Body of pancreas (tissue), 4 donors: ENCODE measurements at regions not wholly inside any gene's neighbourhood (a gene's known extent, or its start where the extent isn't known, plus 50 kb on each side); places are given as distances from the start of the nearest gene placed in this dataset.

ENCODE experiments used
- ATAC-seq: fragments of 150-250 bp; one replicate; pipeline ENCODE4 v1.9.1; 2016
- DNase-seq, 4 donors: peaks; one replicate each; pipeline ENCODE4 v3.0.0-alpha.2; 2019
- H3K27ac ChIP-seq, 4 donors: fragments of 200-600 bp; sonication (generic); 1 replicate in 3 of 4; 2 replicates in 1 of 4; pipeline versions ENCODE4 v1.5.1 to v1.6.1; 2016 to 2019; ENCODE audit warnings: mild to moderate bottlenecking in 1 of 4, mixed read lengths in 1 of 4, moderate library complexity in 1 of 4
- H3K27me3 ChIP-seq, 2 donors: fragments of 200-600 bp; sonication (generic); one replicate each; pipeline ENCODE4 v1.6.0; 2016; ENCODE audit warnings: mild to moderate bottlenecking in 1 of 2
- H3K36me3 ChIP-seq, 2 donors: fragments of 200-600 bp; sonication (generic); replicated peaks in 1 of 2; 2 replicates each; pipeline ENCODE4 v1.5.1; 2016; ENCODE audit warnings: low read depth in 2 of 2; ENCODE audit not compliant: insufficient read depth in 1 of 2
- H3K4me1 ChIP-seq: fragments of 200-600 bp; sonication (generic); one replicate; pipeline ENCODE4 v1.6.0; 2016
- H3K4me3 ChIP-seq, 2 donors: fragments of 200-600 bp; sonication (generic); 1 replicate in 1 of 2; 2 replicates in 1 of 2; pipeline ENCODE4 v1.5.1; 2016 to 2019
- H3K9me3 ChIP-seq, 3 donors: fragments of 200-600 bp; sonication (generic); 1 replicate in 2 of 3; 2 replicates in 1 of 3; pipeline ENCODE4 v1.5.1; 2016
- CTCF ChIP-seq, 7 experiments: fragments of 450-650 bp in 4 of 7; fragments of 200-600 bp in 3 of 7; sonication (generic) in 3 of 7; IDR thresholded peaks; one replicate each; pipeline ENCODE4 v1.5.1; 2016 to 2019; ENCODE audit warnings: antibody characterized with exemption in 7 of 7
- POLR2A ChIP-seq, 3 donors: fragments of 450-650 bp; IDR thresholded peaks; one replicate each; pipeline ENCODE4 v1.6.1; 2016; ENCODE audit warnings: antibody characterized with exemption in 3 of 3, mild to moderate bottlenecking in 2 of 3
- WGBS, 2 donors: methylation state at CpG; one replicate each; pipeline ENCODE4 v1.1.5; 2017; 5-methylcytosine and 5-hydroxymethylcytosine counted together
- intact Hi-C: fragments of 100-400 bp; cut with DNase I; formaldehyde crosslinking; loops from one replicate; pipeline ENCODE4 v1.15.1; 2023

- intact Hi-C loops: no loop called here
- Histone ChIP-seq H3K4me3 (no peak overlapping the region), H3K27me3 (no peaks in the 10 kb centered on the region), H3K27ac (no peak overlapping the region), H3K36me3 (no peaks in the 10 kb centered on the region), H3K9me3 (no peaks in the 10 kb centered on the region), H3K4me1 (peaks cover 16% of the 10 kb centered on the region)
- no peak for ATAC-seq
- 82 to 89% methylated on average over 1 of the region's 1 CpG for WGBS, 2 donors
- no peak for TF ChIP-seq CTCF (IDR thresholded peaks at IDR 0.05)
- TF ChIP-seq POLR2A (IDR thresholded peaks at IDR 0.05): no peak
- no peak for DNase-seq
These were observed 68.7 kb upstream of the C10orf120 start for GRCh38 chr10:122768389-122768745.

GRCh38 chr10:122767621-122768388, 68.2 kb upstream of the C10orf120 start:
- H3K4me1 ChIP-seq: peaks cover 16% of the 10 kb centered on the region
- WGBS, 2 donors: 71 to 92% methylated on average over 1 to 12 of the region's 12 CpGs
- intact Hi-C loops: no loop called here
- no peak overlapping the region for H3K4me3 ChIP-seq
- no peaks in the 10 kb centered on the region for H3K36me3 ChIP-seq
- no peak overlapping the region for H3K27ac ChIP-seq
- DNase-seq: no peak
- ATAC-seq: no peak
- H3K27me3 ChIP-seq: no peaks in the 10 kb centered on the region
- H3K9me3 ChIP-seq: no peaks in the 10 kb centered on the region
- TF ChIP-seq POLR2A (IDR thresholded peaks at IDR 0.05) (no peak), CTCF (IDR thresholded peaks at IDR 0.05) (no peak)

DNA sequence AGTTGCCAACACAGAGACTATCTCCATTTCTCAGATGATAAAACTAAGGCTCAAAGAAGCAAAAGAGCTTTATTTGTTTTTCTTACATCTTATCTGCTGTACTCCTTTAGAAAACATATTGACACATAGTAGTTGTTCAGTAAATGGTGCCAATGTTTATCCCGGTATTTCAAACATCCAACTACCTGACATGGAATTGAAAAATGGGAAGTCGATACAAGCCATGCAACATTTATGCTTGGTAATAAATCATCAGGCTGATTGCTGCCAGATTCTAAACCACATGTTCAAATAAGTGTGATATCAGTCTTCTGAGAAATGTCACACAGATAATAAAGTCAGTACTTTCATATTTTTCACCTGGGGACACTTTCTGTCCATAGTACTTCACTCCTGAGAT, 65.8 kb upstream of the C10orf120 start:
- Histone ChIP-seq H3K27me3 (no peaks in the 10 kb centered on the region), H3K4me3 (no peak overlapping the region), H3K9me3 (no peaks in the 10 kb centered on the region), H3K36me3 (no peaks in the 10 kb centered on the region), H3K27ac (no peak overlapping the region), H3K4me1 (peaks cover 16% of the 10 kb centered on the region)
- intact Hi-C loops: no loop called here
- no peak for TF ChIP-seq CTCF (IDR thresholded peaks at IDR 0.05)
- no peak for TF ChIP-seq POLR2A (IDR thresholded peaks at IDR 0.05)
- ATAC-seq: peak; percentile 52
- WGBS, 2 donors: 22 to 27% methylated on average over 2 of the region's 2 CpGs
- DNase-seq: no peak

DNA sequence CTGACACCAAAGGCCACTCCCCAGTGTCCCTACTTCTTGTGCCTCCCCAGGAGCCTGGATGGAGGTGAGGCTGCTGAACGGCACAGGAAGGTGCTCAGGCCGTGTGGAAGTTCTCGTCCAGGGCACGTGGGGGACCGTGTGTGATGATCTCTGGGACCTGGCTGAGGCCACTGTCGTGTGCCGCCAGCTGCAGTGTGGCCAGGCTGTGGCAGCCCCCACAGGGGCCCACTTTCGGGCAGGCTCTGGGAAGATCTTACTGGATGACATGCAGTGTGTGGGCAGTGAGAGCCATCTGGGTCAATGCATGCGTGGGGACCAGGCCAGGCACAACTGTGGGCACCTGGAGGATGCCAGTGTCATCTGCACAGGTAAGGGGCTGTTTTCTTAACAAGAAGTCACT, 57.0 kb upstream of the C10orf120 start:
- 84% methylated on average over 3 to 9 of the region's 9 CpGs for WGBS, 2 donors
- intact Hi-C loops: no loop called here
- ATAC-seq (no peak), DNase-seq (no peak)
- no peaks in the 10 kb centered on the region for H3K9me3 ChIP-seq
- H3K4me1 ChIP-seq: no peaks in the 10 kb centered on the region
- H3K36me3 ChIP-seq: no peaks in the 10 kb centered on the region
- TF ChIP-seq CTCF (IDR thresholded peaks at IDR 0.05): no peak
- no peak for TF ChIP-seq POLR2A (IDR thresholded peaks at IDR 0.05)
- H3K4me3 ChIP-seq: no peak overlapping the region
- no peaks in the 10 kb centered on the region for H3K27me3 ChIP-seq
- H3K27ac ChIP-seq: no peak overlapping the region
